C4-2B (cell line): ENCODE measurements at regions not wholly inside any gene's neighbourhood (a gene's known extent, or its start where the extent isn't known, plus 50 kb on each side); places are given as distances from the start of the nearest gene placed in this dataset.

Experiments used
- ZFX ChIP-seq: fragments of 450-650 bp; IDR thresholded peaks from 2 replicates; pipeline ENCODE4 v1.6.1; 2017
- TF ChIP-seq, protein P1 (sequence below): fragments of 450-650 bp; conservative IDR thresholded peaks from 2 replicates; pipeline ENCODE4 v1.5.1; 2017; ENCODE audit warnings: mild to moderate bottlenecking

DNA sequence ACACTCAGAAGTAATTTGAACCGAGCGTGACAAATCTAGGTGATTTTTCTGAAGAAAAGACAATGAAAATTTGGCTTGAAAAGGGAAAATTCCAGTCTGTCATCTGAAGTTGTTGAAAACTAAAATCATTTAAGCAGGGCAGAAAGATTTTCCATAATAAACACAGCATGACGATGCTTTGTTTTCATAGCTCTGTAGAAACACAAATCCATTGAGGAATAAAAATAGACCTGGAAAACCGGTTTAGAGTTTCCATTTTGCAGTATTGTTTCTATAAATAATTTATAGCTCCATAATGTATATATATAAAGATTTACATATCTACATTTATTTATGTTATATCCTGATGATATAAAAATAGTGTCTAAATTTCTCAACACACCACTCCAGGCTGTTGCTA lies 1918.5 kb upstream of the FLRT2 start:
- TF ChIP-seq, protein P1, sequence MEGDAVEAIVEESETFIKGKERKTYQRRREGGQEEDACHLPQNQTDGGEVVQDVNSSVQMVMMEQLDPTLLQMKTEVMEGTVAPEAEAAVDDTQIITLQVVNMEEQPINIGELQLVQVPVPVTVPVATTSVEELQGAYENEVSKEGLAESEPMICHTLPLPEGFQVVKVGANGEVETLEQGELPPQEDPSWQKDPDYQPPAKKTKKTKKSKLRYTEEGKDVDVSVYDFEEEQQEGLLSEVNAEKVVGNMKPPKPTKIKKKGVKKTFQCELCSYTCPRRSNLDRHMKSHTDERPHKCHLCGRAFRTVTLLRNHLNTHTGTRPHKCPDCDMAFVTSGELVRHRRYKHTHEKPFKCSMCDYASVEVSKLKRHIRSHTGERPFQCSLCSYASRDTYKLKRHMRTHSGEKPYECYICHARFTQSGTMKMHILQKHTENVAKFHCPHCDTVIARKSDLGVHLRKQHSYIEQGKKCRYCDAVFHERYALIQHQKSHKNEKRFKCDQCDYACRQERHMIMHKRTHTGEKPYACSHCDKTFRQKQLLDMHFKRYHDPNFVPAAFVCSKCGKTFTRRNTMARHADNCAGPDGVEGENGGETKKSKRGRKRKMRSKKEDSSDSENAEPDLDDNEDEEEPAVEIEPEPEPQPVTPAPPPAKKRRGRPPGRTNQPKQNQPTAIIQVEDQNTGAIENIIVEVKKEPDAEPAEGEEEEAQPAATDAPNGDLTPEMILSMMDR = no peak
- TF ChIP-seq ZFX = no peak
